GM19455 (cell line): ENCODE measurements at regions not wholly inside any gene's neighbourhood (a gene's known extent, or its start where the extent isn't known, plus 50 kb on each side); places are given as distances from the start of the nearest gene placed in this dataset.

Source experiments
- ATAC-seq: cut with Tn5 transposase; IDR thresholded peaks from one replicate; pipeline ENCODE4 v1.9.1; 2021; ENCODE audit not compliant: unreplicated experiment

DNA sequence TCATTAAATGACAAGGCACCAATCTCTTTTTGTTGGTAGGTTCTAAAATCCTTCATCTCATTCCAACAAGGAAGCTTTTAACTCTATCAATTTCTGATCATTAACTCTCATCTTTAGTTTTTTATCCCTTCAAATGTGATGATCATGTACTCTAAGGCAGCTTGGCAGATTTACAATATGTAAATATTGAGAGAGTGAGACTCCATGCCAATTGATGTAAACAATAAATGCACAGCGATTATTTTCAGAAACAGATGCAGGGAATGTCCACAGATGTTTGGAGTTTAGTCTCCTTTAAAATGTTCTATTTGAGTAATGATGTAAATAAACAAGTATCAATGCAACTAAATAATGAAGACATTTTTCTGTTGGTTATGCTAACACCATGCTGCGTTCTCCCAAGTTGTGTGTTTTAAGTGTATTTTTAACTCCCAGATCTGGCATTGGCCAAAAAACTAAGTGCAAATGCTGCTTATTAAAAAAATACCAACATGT is 213.8 kb downstream of the AHR start:
- no peak for ATAC-seq

DNA sequence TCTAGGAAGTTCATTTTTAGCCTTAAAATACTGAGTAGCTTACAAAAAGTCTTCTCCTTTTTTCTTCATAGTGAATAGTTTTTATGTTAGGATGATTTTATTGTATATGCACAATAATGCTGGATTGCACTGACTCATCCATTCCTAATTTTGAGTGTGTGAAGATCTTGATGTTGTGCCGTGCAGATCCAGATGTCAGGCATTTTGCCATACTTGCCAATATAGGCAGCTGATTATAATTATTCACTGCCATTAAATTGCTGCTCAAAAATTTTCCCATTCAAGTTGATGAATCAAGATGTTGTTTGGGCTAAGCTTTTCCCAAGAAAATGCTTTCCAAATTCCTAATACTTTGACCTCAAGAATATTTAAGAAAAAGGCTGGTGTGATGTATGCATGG is 218.3 kb downstream of the AHR start:
- no peak for ATAC-seq

DNA sequence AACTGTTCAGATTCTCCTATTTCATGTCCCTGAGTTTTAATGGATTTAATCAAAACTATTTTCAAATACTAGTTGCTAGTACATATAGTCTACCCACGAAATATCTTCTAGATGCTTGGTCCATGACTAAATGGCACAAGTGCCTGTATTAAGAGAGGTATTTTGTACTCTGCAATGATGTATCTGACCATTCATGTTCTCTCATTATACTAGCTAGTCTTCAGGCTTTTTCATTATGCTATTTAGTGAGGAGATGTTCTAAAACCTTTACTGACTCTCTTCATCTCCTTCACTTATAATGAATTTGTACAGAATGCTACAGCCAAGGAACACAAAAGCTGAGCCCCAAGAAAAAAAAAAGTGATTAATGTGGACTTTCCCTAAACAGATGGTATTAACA is 222.5 kb downstream of the AHR start:
- no peak for ATAC-seq

DNA sequence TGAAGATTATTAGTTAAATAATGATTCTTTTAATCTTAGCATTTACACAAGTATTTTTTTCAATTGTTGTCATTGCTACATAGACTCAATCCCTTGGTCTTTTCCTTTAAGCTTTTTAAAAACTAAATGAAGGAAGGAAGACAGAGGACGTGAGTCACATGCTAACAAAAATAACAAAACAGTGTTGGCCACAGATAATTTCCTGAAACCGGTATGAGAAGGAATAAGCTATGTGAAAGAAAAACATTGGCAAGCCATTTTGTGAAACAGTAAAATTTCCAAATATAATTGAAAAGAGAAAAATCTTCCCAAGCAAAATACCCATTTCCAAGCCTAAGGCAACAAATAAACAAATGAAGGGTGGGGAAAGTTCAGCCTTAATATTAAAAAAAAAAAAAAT is 223.0 kb downstream of the AHR start:
- no peak for ATAC-seq

DNA sequence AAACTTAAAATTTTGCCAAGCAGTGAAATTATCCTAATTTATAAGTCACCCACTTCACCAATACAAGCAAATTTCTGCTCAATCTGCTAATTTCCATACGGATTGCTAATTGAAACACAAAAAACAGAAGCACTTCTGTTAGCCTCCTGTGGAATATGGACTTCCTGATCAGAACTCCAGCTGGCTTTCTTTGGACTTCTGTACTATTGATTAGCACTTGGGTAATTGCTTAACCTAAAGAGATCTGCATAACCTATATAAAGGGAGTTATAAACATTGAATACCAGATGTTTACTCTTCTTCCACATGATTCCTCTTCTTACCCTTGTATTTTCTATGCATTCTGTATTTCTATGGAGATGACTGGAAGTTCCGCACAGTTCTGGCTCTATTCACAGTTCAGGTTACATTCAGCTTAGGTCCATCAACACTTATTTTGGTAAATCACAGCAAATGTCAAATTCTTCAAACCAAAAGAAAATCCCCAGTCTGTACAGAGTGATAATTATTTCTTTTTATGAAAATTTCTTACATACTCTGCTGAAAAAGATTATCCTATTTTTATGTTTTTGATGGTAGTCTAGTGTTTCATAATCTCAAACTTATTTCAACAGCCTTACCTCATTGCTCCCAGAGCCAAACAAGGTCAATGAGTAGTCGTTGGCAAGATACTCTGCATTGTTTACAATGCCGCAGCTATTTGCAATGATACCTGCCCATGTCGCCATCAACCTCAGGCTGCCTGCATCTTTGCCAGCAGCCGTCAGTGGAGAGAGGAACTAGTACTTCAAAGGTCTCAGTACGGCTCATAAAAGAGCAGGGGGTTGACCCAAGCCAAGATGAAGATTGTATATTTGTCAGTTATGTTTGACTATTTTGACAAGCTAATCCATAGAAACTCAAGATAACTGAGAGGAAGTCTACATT is 225.6 kb downstream of the AHR start:
- no peak for ATAC-seq

DNA sequence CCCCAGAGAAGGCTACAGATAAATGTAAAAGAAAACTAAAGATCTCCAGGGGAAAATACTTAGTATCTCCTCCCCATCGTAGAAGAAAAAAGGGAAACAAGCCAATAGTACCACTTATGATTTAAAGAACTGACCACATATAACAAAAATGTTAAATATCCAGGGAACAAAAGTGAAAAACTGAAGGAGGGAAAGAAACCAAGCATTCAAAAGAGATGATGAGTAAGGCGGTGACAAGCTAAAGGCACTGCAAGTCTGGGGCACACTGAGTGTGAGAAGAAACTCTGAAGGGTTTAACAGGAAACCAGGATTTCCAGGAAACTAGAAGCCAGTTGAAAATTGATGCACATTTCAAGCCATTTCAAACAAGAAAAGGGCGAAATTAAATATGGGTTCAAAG is 226.3 kb downstream of the AHR start:
- ATAC-seq, result no peak

DNA sequence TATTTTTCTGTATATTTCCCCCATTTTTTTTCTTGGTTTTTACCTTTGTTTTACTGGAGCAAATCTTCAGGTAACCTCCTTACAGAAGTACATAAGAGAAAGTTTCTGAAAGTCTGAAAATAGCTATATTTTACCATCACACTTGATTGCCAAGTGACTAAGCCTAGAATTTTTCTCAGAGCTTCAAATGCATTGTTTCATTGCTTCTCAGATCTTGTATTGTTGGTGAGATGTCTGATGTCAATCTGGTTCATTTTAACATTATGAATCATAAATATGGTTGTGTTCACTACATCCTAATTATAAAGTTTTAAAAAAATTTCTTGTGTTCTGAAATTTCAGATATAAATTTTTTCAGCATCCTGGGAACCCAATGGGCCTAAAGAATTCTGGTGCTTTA is 228.2 kb downstream of the AHR start:
- ATAC-seq, result no peak

DNA sequence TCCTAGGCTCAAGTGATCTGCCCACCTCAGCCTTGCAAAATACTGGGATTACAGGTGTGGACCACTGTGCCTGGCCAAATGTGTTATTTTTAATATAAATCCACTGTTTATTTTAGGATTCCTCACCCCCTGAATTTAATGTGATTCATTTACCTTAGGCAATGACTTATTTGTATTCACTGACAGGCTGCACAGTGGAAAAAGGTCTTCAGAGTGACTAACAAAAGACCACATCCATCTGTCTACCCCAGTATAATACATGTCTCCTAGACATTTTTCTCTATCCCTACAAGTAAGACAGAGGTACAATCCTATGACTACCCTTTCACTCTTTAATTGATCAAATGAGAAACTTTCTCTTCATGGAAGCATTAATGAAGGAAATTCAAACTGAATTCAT is 230.2 kb downstream of the AHR start:
- no peak for ATAC-seq

DNA sequence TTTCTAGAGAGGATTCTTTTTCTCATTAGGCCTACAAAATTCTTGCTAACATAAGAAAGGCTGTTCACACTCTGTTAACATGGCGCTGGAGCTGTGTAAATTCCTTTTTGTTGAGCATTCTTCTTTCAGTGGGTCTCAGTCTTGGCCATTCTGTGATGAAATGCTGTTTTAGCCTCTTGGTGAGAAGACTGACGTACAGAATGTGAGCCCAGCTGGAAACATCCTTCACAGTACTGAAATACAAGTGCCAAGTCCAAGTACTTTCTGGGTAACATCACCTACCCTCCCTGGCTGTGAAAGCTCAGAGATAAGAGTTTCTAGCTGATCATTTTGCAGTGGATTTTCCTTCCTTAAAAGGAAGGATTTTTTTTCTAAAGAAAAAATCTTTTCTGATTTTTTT is 231.8 kb downstream of the AHR start:
- no peak for ATAC-seq

DNA sequence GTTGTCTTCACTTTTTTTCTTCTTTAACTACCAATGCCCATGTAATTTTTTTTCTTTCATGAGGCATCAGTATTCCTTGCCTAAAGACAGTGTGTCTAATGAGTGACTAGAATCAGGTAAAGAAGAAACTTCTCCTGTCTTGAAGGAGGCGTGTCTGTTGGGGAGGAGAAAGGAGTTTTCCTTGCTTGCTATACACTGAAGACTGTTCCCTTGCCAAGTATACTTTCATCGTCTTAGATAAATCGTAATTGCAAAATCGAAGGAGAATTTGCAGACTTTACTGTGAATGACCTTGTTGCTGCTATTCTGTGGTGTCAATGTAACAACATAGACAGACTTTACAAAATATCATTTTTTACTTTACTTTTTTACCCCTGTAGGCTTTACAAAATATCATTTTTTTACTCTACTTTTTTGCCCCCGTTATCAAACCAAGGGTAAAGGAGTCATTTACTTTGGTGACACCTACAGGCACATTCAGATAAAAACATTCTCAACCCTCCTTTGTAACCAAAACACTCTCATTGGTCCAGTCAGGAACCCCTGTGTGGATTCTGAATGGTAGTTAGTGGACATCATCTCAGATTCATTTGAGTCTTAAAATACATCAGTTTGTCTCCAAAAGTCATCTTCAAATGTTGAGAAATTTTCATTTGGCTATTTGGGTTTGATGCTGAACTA is 232.4 kb downstream of the AHR start:
- ATAC-seq, result no peak

DNA sequence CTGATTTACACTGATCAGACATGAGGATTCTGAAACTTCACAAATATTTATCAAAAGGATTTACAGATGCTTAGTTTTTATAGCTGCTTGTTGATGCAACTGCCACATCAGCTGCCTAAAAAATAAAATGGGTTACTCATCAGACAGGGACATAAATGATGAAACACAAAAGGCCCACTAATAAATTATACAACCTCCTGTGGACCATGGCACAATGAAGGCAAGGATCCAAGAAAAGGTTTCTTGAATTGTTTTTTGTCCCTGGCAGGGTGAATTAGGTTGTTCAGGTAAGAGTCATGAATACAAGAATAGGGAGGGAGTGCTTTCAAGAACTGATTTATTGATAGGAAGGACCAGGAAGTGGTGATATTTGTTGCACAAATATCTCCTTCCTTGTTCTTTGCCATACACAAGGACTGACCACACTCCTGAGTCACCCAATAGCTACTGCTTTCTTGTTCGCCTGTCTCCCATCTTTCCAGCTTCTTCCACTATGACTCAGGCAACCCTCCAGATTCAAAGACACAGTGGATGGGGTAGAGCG is 234.5 kb downstream of the AHR start:
- no peak for ATAC-seq

DNA sequence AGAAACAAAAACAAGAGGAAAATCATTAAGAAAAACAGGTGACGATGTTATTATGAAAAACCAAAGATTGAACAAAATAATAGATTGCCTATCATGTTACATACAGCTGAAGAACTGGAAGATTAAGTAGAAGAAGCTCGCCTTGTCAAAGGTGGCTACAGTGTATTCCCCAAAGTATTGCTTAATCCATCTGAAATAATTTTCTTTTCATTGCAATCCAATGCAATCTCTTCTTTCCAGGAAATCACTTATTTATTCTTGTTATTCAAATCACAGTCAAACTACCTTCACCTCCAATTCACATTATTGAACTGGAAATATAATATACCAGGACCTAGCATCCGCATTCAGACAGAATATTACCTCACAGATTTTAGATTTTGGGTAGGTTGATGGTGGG is 235.9 kb downstream of the AHR start:
- ATAC-seq, result no peak

DNA sequence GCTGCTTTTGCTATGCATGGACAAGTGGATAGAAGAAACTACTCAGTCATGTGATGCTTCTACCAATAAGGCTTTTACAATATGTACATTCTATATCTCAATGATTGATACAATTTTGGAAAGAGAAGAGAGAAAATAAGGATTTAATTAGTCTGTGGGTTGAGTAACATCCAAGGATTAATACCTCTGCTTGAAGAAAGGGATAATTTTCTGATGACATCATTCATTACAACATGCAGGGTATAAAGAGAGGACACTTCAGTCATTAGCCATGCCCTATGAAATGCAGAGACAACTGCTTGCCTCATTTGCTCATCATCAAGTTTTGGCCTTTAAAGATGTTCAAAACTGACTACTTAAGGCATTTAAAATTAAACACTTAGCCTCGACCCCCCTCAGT is 237.3 kb downstream of the AHR start:
- ATAC-seq, result no peak

DNA sequence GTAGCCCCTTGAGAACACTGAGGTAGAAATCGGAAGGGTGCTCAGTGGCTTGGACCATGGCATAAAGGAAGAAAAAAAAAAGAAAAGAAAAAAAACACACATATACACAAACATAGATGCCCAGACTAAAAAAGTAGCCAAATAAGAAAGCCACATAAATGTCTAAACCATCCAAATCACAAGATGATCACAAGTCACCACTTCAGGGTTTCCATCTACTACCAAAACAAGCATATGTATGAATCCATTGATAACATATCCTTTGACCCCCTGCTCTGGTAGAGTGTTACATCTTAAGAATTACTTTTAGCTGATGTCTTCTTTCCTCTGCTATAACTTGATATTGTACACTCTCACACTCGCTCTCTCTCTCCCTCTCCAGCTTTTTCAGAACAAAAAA is 245.9 kb downstream of the AHR start:
- ATAC-seq, result no peak

DNA sequence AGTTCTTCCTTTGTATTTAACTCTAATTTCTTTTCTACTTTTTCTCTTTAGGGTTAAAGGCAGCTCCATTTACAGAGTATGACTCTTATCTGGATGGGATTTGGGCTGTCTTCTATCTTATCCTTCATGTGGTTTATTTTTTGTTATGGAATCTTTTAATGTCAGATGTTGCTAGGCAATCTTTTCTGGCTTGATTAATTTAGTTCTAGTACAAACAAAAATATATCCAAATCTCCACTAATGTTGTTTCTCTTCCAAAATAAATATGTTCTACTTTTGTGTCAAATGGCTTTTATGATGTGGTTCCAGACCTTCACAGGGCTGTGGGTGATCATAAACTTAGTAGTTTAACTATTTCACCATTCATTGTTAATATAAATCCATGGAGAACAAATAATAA is 246.9 kb downstream of the AHR start:
- ATAC-seq, result no peak

DNA sequence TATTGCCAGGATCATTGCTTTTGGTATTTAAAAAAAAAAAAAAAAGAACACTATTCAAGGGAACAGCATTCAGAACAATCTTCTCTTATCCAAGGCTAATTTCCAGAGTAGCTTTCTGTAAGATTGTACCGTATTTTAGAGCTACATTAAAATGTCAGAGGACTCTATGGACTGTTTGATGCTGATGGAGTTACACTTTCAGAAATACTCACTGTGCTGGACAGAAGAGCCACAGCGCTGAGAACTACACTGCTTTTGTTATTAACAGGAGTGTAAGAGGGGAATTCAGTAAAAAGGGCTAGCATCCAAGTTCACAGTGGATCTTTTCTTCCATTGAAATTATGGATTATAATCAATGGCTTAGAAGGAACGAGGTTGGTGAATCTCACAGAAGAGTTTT is 247.7 kb downstream of the AHR start:
- no peak for ATAC-seq

DNA sequence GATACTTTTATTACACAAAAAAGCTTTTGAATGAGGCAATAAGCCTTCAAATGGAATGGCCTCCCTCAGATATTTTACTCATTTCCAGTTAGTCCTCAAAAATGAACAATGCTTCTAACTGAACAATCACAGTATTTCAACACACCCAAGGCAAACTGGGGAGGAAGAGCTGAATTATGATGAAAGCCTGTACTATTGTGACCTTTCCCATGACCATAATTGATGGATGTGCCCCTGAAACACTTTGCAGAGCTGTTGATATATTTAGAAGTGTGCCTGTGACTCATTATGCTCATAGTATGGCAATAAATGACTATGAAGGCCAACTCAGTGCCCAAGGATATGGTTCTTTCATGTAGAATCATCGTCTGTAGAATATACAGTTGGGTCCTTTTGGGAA is 248.1 kb downstream of the AHR start:
- no peak for ATAC-seq

DNA sequence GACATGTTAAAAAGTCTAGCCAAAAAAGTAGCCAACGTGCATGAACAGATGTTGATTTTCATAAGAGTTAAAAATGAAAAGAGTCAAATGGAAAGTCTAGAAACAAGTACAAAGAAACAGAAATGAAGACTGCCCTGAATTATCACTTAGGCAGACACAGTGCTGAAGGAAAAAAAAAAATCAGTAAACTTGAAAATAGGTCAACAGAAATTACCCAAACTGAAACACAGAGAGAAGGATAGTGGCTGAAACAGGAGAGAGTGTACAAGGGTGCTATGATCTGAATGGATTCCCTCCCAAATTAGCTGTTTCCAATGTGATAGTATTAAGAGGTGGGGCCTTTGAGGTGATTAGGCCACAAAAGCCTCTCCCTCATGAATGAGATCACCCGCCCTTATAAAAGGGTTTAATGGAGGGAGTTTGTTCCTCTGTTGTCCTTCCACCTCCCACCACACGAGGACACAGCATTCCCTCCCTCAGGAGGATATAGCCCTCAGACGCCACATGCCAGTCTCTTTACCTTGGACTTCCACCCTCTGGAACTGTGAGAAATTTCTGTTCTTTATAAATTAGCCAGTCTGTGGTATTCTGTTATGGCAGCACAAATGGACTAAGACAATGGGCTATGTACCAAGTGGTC is 249.7 kb downstream of the AHR start:
- ATAC-seq, result no peak

DNA sequence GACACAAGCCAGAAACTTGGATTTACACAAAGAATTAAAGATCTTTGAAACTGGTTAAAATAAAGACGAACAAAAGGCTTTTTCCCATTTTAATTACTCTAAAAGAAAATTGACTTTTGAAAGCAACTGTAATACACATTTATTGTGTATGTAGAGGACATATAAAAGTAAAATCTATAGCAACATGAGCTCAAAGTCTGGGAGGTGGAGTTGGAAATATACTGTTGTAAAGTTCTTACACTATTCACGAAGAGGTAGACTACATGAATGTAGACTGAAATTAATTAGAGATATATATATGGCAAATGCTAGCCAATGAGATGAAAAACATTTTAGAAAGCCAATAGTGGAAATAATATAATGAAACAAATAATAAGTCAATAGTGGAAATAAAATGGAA is 251.0 kb downstream of the AHR start:
- ATAC-seq, result no peak

DNA sequence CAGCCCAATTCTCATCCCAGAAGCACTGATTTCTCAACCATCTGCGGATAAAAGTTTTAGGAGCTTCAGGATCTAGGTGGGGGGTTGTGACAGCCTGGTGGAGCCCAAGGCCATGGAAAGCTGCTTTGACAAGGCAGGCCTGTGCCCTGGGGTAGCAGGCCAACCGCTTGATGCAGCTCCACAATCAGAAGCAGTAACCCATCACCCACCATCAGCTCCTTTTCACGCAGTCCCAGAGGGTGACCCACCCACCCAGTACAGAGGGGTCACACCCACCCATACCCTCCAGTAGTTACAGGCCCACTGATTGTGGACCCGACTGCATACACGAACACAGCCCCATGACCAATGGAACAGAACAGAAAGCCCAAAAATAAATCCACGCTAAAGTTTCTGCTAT is 253.9 kb downstream of the AHR start:
- ATAC-seq, result no peak

DNA sequence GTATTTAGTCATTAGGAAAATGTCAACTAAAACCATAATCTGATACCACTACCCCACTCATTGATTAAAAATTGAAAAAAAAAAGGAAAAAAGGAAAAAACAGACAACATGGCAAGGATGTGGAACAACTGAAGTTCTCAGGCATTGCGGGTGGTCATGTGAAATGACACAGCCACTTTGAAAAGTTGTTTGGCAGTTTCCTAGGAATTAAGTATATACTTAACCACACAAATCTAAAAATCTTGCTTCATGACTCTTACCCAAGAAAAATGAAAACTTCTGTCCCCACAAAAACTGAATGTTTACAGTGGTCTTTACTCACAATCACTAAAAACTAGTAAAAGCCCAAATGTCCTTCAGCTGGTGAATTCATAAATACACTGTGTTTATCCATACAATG is 254.5 kb downstream of the AHR start:
- no peak for ATAC-seq
